Kidney epithelial cell (primary cell): ENCODE measurements at regions not wholly inside any gene's neighbourhood (a gene's known extent, or its start where the extent isn't known, plus 50 kb on each side); places are given as distances from the start of the nearest gene placed in this dataset.

Experiments
- DNase-seq: peaks from one replicate; pipeline ENCODE4 v3.0.0-alpha.2; 2010; ENCODE audit warnings: low read depth
- H3K27me3 ChIP-seq: 2 replicates; pipeline ENCODE4 v1.6.0; 2011; ENCODE audit warnings: low read length; ENCODE audit not compliant: control insufficient read depth, insufficient read depth
- H3K36me3 ChIP-seq: 2 replicates; pipeline ENCODE4 v1.5.1; 2011; ENCODE audit warnings: low read length; ENCODE audit not compliant: control insufficient read depth, insufficient read depth
- H3K4me3 ChIP-seq: 2 replicates; pipeline ENCODE4 v1.5.1; 2011; ENCODE audit warnings: low read depth, mild to moderate bottlenecking, control low read depth, low read length
- TF ChIP-seq, protein P1 (sequence below): IDR thresholded peaks from 2 replicates; pipeline ENCODE4 v1.5.1; 2011; ENCODE audit warnings: mild to moderate bottlenecking, moderate library complexity, low read length, control low read depth, inconsistent platforms; ENCODE audit not compliant: insufficient read depth, poor library complexity, severe bottlenecking

DNA sequence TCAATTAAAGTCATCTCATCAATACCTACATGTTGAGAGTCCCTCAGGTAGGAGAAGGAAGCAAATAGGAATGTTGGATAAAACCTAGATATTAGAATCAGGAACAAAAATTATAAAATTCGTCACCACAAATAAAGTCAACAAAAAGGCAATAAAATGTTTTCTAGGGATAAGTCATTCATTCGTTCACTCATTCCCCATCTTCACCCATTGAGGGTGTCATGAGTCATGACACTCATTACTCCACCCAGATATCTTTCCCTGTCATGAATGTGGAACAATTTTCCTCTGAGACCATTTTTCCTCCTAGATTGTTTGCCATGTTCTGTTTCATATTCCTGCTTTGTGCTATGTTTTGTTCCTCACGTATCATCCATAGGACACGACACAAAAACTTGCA lies 50.9 kb upstream of the OLIG3 start:
- DNase-seq: no peak
- no peaks in the 10 kb centered on the region for H3K27me3 ChIP-seq
- no peak overlapping the region for H3K4me3 ChIP-seq
- TF ChIP-seq, protein P1, sequence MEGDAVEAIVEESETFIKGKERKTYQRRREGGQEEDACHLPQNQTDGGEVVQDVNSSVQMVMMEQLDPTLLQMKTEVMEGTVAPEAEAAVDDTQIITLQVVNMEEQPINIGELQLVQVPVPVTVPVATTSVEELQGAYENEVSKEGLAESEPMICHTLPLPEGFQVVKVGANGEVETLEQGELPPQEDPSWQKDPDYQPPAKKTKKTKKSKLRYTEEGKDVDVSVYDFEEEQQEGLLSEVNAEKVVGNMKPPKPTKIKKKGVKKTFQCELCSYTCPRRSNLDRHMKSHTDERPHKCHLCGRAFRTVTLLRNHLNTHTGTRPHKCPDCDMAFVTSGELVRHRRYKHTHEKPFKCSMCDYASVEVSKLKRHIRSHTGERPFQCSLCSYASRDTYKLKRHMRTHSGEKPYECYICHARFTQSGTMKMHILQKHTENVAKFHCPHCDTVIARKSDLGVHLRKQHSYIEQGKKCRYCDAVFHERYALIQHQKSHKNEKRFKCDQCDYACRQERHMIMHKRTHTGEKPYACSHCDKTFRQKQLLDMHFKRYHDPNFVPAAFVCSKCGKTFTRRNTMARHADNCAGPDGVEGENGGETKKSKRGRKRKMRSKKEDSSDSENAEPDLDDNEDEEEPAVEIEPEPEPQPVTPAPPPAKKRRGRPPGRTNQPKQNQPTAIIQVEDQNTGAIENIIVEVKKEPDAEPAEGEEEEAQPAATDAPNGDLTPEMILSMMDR: no peak
- H3K36me3 ChIP-seq: no peaks in the 10 kb centered on the region

DNA sequence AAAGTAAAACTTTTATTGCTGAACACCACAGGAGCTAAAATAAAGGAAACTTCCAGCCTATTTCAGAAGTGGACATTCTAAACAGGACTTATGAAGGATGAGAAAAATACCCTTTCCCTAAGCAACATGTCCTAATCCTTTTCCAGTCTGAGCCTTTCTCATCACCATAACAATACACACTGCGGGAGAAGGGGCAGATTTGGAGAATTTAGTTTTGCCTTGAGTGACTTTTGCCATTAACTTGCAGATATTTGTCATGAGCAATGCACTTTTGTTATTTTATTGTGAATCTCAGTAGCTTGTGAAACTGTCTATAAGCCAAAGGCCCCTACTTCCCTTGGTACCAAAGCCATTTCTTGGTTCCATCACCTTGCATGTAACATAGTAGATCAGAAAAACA lies 53.0 kb upstream of the OLIG3 start:
- Histone ChIP-seq H3K27me3 (peaks cover 3% of the 10 kb centered on the region), H3K36me3 (no peaks in the 10 kb centered on the region), H3K4me3 (no peak overlapping the region)
- no peak for DNase-seq
- TF ChIP-seq, protein P1: no peak

- no peak for DNase-seq
- TF ChIP-seq, protein P1: no peak
- no peaks in the 10 kb centered on the region for H3K36me3 ChIP-seq
- H3K27me3 ChIP-seq: peaks cover 3% of the 10 kb centered on the region
- no peak overlapping the region for H3K4me3 ChIP-seq
These were observed 53.4 kb upstream of the OLIG3 start for GRCh38 chr6:137547601-137548000.

GRCh38 chr6:137549106-137549505 lies 54.9 kb upstream of the OLIG3 start:
- Histone ChIP-seq H3K4me3 (no peak overlapping the region), H3K36me3 (no peaks in the 10 kb centered on the region), H3K27me3 (peaks cover 3% of the 10 kb centered on the region)
- TF ChIP-seq, protein P1: no peak
- DNase-seq: no peak

DNA sequence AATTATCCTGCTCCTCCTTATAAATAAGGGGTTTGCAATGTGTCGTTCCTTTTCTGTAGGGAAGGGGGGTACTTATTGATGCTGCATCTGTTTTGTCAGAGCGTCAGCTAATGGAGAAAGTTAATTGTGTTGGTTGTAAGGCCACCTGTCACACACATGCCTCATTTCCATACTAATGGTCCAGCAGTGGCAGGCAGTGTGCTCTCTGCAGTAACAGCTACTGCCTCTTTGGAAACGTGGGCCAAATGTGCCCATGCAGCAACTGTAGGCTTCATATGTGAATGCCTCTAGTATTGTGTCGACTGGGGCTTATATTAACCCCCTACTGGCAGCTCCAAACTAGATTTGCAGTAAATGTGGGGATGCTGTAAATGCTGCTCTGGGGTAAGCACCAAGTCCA lies 56.3 kb upstream of the OLIG3 start:
- Histone ChIP-seq H3K27me3 (peaks cover 3% of the 10 kb centered on the region), H3K4me3 (no peak overlapping the region), H3K36me3 (no peaks in the 10 kb centered on the region)
- TF ChIP-seq, protein P1: no peak
- DNase-seq: no peak

- TF ChIP-seq, protein P1: no peak
- H3K36me3 ChIP-seq: no peaks in the 10 kb centered on the region
- no peak overlapping the region for H3K4me3 ChIP-seq
- no peak for DNase-seq
- H3K27me3 ChIP-seq: peaks cover 3% of the 10 kb centered on the region
These were observed 58.0 kb upstream of the OLIG3 start for GRCh38 chr6:137552146-137552545.
